ENCODE measurements at regions not wholly inside any gene's neighbourhood (a gene's known extent, or its start where the extent isn't known, plus 50 kb on each side); places are given as distances from the start of the nearest gene placed in this dataset.

DNA sequence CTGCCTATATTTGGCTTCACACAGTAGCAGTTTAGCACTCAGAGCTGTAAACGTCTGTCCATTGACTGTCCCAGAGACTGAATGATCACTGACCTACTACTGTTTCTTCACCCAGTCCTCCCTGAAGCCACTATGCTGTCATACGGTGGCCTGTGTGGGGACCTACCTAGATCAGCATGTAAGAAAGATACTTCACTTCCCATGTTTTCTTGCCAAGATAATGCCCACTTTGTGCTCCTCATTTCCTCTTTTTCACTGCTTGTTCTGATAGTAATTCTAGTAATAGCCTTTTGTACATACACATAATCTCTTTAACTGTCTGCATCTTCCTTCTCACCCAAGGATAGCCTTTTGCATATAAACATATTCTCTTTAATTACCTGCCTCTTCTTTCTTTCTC is 109.9 kb upstream of the TIAM2 start:
- no peak overlapping the region for H3K4me3 Mint-ChIP-seq
- no peak overlapping the region for H3K27ac Mint-ChIP-seq
- H3K36me3 Mint-ChIP-seq (ENCODE audit: low read depth), result peaks cover 15% of the 10 kb centered on the region
- no peaks in the 10 kb centered on the region for H3K27me3 Mint-ChIP-seq
- no peaks in the 10 kb centered on the region for H3K9me3 Mint-ChIP-seq
- no peaks in the 10 kb centered on the region for H3K4me1 Mint-ChIP-seq (ENCODE audit: low read depth)

DNA sequence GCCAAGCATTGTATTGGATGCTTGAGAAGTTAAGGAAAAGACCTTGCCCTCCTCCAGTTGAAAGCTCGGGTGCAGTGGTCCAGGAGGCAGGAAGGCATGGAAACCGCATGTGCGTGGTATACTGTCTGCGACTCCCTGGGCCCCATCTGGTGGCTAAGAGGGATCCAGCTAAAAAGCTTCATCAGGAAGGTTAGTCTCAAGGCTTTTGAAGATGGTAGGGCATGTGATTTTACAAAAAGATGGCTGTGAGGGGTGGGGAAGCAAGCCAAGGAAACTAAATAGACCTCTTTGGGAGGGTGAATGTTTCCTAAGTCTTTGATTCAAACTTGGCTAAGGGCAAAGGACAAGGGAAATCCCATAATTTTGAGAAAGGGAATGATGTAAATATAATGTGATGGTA is 109.1 kb upstream of the TIAM2 start:
- Mint-ChIP-seq H3K9me3 (no peaks in the 10 kb centered on the region), H3K27ac (no peak overlapping the region), H3K36me3 (ENCODE audit: low read depth) (peaks cover 15% of the 10 kb centered on the region), H3K27me3 (no peaks in the 10 kb centered on the region), H3K4me1 (ENCODE audit: low read depth) (peaks cover 6% of the 10 kb centered on the region), H3K4me3 (no peak overlapping the region)

DNA sequence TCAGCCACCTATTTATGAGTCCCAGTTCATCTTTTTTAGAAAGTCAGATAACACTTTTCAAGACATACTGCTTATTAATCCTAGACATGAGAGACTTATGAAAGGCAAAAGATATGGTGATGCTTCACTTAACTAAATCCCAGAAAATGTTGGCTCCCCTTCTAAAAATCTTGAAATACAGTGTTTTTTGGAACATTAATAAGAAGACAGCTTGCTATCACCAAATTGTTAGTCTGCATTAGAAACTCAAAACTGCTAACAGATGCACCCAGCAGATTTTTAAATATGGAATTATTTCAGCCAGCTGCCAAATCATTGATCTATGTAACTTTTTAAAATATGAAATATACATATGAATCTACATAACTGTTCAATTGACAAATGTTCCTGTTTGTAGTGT is 108.6 kb upstream of the TIAM2 start:
- H3K4me3 Mint-ChIP-seq, result no peak overlapping the region
- no peaks in the 10 kb centered on the region for H3K27me3 Mint-ChIP-seq
- H3K9me3 Mint-ChIP-seq, result no peaks in the 10 kb centered on the region
- H3K4me1 Mint-ChIP-seq (ENCODE audit: low read depth), result peaks cover 10% of the 10 kb centered on the region
- no peak overlapping the region for H3K27ac Mint-ChIP-seq
- H3K36me3 Mint-ChIP-seq (ENCODE audit: low read depth), result peaks cover 15% of the 10 kb centered on the region

DNA sequence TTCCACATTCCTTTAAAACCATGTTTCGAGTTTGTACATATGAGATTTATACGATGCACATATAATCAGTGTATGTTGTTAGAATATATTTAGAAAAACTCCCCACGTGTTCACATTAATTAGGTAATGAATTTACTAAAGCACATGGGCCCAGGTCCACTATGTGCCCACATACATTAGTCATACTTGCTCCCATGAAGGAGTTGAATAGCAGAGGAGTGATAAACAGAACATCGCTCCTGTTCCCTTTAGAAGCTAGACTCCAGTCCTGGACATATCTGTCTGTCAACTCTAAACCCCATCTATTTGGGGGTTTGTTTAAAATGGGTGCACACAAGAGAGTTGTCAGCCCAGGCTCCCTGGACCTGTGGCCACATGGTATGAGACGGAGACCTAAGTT is 108.1 kb upstream of the TIAM2 start:
- H3K9me3 Mint-ChIP-seq, result no peaks in the 10 kb centered on the region
- H3K27me3 Mint-ChIP-seq, result no peaks in the 10 kb centered on the region
- no peak overlapping the region for H3K27ac Mint-ChIP-seq
- H3K4me3 Mint-ChIP-seq, result no peak overlapping the region
- peaks cover 10% of the 10 kb centered on the region for H3K4me1 Mint-ChIP-seq (ENCODE audit: low read depth)
- H3K36me3 Mint-ChIP-seq (ENCODE audit: low read depth), result peaks cover 14% of the 10 kb centered on the region

DNA sequence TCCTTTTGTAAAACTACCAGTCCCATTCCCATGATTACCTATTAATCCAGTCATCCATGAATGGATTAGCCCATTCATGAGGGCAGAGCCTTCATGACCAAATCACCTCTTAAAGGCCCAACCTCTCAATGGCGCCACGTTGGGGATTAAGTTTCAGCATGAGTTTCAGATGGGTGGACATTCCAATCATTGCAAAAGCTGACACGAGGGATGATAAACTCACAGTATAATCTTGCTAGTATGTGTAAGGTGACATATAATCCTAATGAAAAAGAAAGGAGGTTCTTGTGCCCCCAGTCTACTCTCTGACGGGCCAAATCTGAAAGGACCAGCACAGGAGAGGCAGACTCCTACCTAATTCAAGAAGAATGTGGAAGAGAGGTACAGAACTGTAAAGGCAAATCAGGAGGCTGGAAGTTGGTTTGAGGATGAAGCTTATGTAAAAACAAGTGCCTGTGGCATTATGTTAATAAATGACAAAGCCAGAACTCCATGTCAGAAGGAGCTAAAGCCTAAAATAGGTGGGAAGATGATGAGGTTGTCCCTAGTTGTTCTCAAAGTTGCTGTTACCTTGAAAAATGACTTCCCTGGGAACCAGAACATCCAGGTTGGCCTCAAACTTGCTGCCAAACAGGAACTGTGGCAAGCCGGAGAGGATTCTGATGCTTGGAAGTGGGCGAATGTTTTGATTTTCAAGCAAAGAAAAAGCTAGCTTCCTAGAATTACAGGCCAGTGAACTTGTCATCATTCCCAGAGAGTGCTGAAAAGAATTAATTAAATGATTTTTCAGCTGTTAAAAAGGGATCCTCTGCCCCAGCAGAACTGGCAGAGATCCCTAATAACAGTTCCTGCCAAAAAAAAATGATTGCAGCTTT is 106.5 kb upstream of the TIAM2 start:
- Mint-ChIP-seq H3K9me3 (no peaks in the 10 kb centered on the region), H3K27ac (no peak overlapping the region), H3K36me3 (ENCODE audit: low read depth) (peaks cover 11% of the 10 kb centered on the region), H3K4me1 (ENCODE audit: low read depth) (peaks cover 10% of the 10 kb centered on the region), H3K4me3 (no peak overlapping the region), H3K27me3 (no peaks in the 10 kb centered on the region)

DNA sequence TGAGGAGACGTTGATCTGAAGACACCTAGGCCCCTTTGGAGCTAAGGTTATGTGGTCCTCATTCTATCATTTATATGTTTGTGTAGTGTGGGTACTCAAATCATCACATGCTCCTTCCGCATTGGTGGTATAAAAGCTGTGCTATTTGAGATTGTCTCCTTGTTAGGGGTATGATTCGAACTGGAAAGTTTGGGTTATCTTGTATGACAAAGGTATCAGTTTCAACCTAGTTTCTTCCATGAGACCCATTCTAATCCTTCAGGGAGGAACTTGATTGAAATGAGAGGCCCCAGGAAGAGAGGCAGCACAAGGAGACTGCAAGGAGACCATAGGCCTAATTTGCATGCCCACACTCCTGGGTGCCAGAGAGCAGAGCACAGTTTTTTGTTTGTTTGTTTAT is 104.2 kb upstream of the TIAM2 start:
- Mint-ChIP-seq H3K27me3 (no peaks in the 10 kb centered on the region), H3K4me1 (ENCODE audit: low read depth) (peaks cover 10% of the 10 kb centered on the region), H3K36me3 (ENCODE audit: low read depth) (no peaks in the 10 kb centered on the region), H3K27ac (peak overlapping the region; percentile 26), H3K9me3 (no peaks in the 10 kb centered on the region), H3K4me3 (no peak overlapping the region)

DNA sequence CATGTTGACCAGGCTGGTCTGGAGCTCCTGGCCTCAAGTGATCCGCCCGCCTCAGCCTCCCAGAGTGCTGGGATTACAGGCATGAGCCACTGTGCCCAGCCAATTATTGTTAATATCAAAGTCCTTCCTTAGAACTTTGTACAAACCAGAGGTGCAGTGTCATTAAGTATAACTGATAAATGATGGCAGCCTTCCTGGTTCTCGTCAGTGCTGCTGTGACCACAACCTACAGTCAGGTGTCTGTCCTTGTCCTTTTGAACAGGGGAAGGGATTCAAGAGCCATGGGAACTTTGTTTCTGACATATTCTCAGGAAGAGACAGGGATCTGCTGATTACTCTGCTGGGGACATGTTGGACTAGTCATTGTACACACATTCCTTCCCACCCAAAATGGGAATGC is 103.2 kb upstream of the TIAM2 start:
- H3K9me3 Mint-ChIP-seq, result no peaks in the 10 kb centered on the region
- H3K27ac Mint-ChIP-seq, result no peak overlapping the region
- peaks cover 10% of the 10 kb centered on the region for H3K4me1 Mint-ChIP-seq (ENCODE audit: low read depth)
- no peak overlapping the region for H3K4me3 Mint-ChIP-seq
- no peaks in the 10 kb centered on the region for H3K36me3 Mint-ChIP-seq (ENCODE audit: low read depth)
- no peaks in the 10 kb centered on the region for H3K27me3 Mint-ChIP-seq

DNA sequence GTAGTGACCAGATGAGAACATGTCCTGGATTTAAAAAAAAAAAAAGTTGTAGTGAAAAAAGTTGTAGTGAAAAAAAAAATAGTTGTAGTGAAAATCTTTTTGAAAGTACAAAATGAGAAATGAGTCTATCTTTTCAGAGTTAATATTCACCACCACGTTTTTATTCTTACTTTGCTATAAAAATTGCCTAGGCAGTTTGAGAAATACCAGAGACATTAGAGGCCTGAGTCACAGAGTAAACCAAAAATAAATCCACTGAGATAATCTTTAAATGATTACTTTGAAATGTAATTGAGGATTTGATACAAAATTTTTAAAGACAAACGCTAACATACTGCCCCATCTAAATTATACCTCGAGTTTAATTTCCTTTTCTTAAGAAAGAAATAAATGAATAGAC is 101.2 kb upstream of the TIAM2 start:
- H3K9me3 Mint-ChIP-seq, result no peaks in the 10 kb centered on the region
- no peak overlapping the region for H3K4me3 Mint-ChIP-seq

DNA sequence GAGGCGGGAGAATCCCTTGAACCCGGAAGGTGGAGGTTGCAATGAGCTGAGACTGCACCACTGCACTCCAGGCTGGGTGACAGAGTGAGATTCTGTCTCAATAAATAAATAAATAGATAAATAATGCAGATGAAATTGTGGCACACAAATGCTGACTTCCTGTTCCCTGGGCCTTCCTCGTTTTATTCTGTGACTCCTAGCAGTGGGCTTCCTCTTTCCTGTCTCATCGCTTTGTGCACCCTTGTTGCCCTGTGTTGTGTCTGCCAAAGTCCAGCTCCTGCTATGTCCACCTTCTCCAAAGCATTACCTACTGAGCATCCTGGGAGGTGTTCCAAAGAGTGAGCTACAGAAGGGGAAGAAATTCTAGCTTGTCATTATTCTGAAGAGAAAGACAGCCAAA is 100.2 kb upstream of the TIAM2 start:
- Mint-ChIP-seq H3K27me3 (no peaks in the 10 kb centered on the region), H3K9me3 (no peaks in the 10 kb centered on the region), H3K4me3 (no peak overlapping the region), H3K27ac (peak overlapping the region; percentile 54), H3K36me3 (ENCODE audit: low read depth) (no peaks in the 10 kb centered on the region), H3K4me1 (ENCODE audit: low read depth) (peaks cover 10% of the 10 kb centered on the region)

More for the DNA sequence above, 101.2 kb upstream of the TIAM2 start:
- Mint-ChIP-seq H3K4me1 (ENCODE audit: low read depth) (peaks cover 10% of the 10 kb centered on the region), H3K27me3 (no peaks in the 10 kb centered on the region), H3K27ac (no peak overlapping the region), H3K36me3 (ENCODE audit: low read depth) (no peaks in the 10 kb centered on the region)

DNA sequence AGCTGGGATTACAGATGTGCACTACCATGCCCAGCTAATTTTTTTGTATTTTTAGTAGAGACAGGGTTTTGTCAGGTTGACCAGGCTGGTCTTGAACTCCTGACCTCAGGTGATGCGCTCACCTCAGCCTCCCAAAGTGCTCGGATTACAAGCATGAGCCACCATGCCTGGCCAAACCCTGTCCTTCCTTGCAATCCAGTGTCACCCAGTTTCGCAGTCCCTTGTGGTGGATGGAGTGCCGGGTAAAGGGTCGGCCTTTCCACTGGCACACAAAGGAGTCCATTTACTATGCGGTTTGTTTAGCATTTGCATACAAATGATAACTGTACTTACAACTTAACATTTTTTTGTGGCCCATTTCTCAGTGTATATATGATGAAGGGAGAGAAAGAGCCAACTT is 99.3 kb upstream of the TIAM2 start:
- peaks cover 6% of the 10 kb centered on the region for H3K4me1 Mint-ChIP-seq (ENCODE audit: low read depth)
- H3K27ac Mint-ChIP-seq, result no peak overlapping the region
- no peaks in the 10 kb centered on the region for H3K36me3 Mint-ChIP-seq (ENCODE audit: low read depth)
- no peak overlapping the region for H3K4me3 Mint-ChIP-seq
- no peaks in the 10 kb centered on the region for H3K9me3 Mint-ChIP-seq
- no peaks in the 10 kb centered on the region for H3K27me3 Mint-ChIP-seq

DNA sequence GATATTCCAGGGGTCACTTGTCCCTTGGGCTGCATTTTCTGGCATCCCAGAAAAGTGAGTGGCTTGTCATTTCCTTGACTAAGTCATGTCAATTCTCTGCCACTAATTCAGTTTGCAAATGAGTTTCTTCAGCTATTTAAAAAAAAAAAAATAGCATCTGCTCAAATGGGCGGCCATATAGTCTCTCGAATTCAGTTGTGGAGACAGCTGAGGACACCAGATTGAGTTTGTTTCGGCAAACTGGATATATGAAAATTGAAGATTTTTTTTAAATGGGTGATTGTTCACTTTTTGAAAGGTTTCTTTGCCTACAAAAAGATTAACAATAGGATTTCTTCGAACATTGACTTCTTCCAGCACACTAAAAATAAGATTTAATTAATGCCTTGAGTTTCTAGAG is 96.3 kb upstream of the TIAM2 start:
- H3K27me3 Mint-ChIP-seq, result no peaks in the 10 kb centered on the region
- H3K4me1 Mint-ChIP-seq (ENCODE audit: low read depth), result no peaks in the 10 kb centered on the region
- H3K27ac Mint-ChIP-seq, result no peak overlapping the region
- H3K4me3 Mint-ChIP-seq, result no peak overlapping the region
- H3K36me3 Mint-ChIP-seq (ENCODE audit: low read depth), result peaks cover 5% of the 10 kb centered on the region
- no peaks in the 10 kb centered on the region for H3K9me3 Mint-ChIP-seq

DNA sequence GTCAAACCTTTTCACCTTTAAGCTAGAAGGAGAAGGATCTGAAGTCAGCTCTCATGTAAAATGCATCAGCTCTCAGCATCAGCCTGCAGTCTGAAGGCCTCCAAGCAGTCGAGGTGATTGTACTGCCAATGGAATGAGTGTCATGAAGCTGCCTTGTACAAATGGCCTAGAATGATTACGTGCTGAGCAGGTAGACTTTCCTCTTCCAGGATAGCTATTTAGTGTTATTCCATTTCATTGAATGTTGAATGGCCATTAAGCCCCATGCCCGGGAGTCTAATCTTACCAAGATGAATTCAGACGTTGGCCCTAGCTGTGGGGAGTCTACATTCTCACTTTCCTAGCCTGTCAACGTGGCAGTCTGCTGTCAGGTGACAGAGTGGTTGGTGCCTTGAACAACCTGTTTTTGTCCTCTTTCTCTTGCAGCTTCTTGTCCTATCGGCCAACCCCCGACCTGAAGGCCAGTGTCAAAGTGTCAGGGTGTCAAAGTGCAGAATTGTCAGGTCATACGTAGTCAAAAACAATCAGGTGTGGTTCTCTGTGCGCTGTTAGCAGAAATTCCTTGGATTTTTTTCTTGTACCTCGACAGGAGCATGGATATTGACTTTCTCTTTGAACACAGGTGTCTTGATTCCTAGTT is 95.2 kb upstream of the TIAM2 start:
- H3K36me3 Mint-ChIP-seq (ENCODE audit: low read depth), result peaks cover 5% of the 10 kb centered on the region
- no peak overlapping the region for H3K27ac Mint-ChIP-seq
- no peaks in the 10 kb centered on the region for H3K27me3 Mint-ChIP-seq
- no peak overlapping the region for H3K4me3 Mint-ChIP-seq
- no peaks in the 10 kb centered on the region for H3K4me1 Mint-ChIP-seq (ENCODE audit: low read depth)
- no peaks in the 10 kb centered on the region for H3K9me3 Mint-ChIP-seq

DNA sequence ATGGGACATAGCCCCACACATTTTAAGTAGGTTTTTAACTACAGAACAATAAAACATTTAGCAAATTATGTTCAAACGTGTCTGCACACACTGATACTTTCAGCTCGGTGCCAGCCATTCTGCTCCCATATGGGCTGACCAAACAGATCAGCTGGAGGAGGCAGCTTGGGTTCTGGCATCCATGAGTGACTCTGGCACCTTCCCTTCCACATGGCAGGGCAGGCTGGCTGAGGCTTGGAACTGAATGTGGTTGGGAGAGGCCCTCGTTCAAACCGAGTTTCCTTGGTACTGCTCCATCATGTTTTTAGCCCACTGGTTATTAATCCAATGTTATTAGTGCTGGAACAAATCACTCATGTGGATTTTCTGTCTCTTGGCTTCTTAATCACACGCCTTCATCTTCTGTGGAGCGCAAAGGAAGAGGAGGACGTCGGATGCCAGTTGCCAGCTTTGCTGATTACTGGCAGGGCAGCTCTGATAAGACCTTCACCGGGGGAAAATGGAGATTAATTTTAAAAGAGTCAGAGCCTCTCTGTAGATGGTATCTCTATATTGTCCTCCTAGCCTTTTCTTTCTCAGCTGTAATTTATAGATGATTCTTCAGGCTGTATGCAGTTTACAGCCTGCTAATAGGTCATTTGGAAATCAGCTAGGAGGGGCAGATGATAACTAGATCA is 93.1 kb upstream of the TIAM2 start:
- Mint-ChIP-seq H3K4me3 (no peak overlapping the region), H3K27me3 (no peaks in the 10 kb centered on the region), H3K27ac (no peak overlapping the region), H3K36me3 (ENCODE audit: low read depth) (peaks cover 5% of the 10 kb centered on the region), H3K4me1 (ENCODE audit: low read depth) (no peaks in the 10 kb centered on the region), H3K9me3 (no peaks in the 10 kb centered on the region)

DNA sequence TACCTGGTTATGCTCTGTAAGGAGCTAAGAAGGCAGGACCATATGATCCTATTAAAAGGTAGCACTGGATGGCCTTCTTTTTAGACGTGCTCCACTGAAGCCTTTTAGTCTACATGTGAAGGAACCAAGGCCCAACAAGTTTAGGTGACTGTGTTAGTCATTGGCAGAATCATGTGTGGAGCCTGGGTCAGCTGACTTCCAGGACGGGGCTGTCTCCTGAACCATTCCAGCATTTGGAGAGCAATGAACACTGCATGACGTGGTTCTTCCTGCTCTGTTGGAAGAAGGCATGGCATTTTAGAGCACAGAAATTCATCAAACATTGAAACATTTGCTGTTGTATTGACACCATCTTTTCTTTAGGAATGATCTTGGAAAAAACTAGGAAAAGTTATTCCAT is 87.8 kb upstream of the TIAM2 start:
- no peaks in the 10 kb centered on the region for H3K9me3 Mint-ChIP-seq
- peaks cover 8% of the 10 kb centered on the region for H3K36me3 Mint-ChIP-seq (ENCODE audit: low read depth)
- no peak overlapping the region for H3K27ac Mint-ChIP-seq
- no peaks in the 10 kb centered on the region for H3K4me1 Mint-ChIP-seq (ENCODE audit: low read depth)
- H3K27me3 Mint-ChIP-seq, result no peaks in the 10 kb centered on the region
- H3K4me3 Mint-ChIP-seq, result no peak overlapping the region

DNA sequence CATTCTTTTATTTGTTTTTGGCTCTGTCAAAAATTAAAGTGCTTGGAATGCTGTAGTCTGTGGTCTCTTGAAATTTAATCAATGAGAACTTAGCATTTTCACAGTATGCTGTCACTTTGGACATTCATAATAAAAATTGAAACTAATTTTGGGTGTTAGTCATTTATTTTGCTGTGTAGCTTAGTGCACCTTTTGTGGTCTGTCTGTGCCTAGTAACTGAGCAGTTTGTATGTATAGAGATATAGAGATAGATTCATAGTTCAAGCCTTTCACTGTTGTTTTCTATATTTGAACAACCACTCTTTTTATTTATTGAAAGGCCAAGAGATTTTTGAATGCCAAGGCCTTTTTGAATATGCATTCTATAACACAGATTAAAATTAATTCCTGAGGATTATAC is 86.4 kb upstream of the TIAM2 start:
- Mint-ChIP-seq H3K4me1 (ENCODE audit: low read depth) (no peaks in the 10 kb centered on the region), H3K9me3 (no peaks in the 10 kb centered on the region), H3K36me3 (ENCODE audit: low read depth) (peaks cover 8% of the 10 kb centered on the region), H3K27ac (no peak overlapping the region), H3K4me3 (no peak overlapping the region), H3K27me3 (no peaks in the 10 kb centered on the region)
